ENCODE measurements at regions not wholly inside any gene's neighbourhood (a gene's known extent, or its start where the extent isn't known, plus 50 kb on each side); places are given as distances from the start of the nearest gene placed in this dataset.

DNA sequence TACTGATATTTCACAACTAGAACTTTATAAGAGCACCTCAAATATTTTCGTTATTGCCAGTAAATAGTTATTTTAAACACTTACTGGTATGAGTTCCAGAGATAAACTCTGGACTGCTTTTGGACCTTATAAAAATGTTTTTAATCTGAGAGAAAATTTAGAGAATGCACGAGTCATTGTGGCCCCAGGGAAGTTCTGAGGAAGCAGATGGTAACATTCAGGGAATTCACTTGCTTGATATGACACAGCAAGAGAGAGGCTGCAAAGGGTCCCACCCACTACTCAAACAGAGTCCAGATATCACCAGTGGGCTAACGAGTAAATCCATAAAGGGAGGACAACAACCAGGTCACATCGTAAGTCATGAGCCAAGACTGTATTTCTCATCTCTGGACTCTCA lies 526.8 kb downstream of the TDRD15 start:
- no peak for DNase-seq

DNA sequence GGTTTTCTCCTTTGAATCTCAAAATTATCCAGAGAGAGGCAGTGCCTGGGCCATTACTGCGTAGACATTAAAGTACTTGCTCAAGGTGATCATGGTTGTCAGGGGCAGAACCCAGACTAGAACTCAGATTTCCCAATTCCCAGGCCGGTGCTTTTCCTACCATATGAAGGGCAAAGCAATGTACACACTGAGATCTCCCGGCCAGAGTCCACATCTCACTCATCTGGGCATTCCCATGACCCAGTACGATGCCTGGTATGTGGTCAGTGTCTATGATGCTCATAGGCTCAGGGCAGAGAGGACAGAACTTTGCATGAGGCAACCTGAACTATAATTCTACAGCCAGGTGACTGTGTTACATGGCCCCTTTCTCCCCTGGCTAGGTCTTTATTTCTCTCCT lies 531.4 kb downstream of the TDRD15 start:
- no peak for DNase-seq

GRCh38 chr2:21656330-21657075 lies 532.7 kb downstream of the TDRD15 start:
- no peak for DNase-seq

GRCh38 chr2:21657445-21657844 lies 533.7 kb downstream of the TDRD15 start:
- DNase-seq: no peak

DNA sequence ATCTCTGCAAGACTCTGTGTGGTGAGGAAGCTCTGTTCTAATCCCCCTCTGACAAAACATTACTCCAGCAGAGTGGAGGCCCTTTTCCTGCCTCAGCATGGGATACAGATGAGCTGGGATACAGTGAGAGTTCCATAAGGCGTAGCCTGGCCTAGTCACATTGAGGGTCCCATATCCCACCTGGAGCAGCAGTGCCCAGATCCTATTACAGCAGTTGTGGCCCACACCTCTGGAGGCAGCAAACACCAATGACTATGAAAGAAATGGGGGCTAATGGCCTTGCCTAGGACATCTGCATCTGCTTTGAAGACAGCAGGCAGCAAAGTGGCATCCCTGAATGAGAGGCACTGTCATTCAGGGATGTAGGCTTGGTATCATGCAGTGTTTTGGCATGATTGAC lies 534.5 kb downstream of the TDRD15 start:
- no peak for DNase-seq

DNA sequence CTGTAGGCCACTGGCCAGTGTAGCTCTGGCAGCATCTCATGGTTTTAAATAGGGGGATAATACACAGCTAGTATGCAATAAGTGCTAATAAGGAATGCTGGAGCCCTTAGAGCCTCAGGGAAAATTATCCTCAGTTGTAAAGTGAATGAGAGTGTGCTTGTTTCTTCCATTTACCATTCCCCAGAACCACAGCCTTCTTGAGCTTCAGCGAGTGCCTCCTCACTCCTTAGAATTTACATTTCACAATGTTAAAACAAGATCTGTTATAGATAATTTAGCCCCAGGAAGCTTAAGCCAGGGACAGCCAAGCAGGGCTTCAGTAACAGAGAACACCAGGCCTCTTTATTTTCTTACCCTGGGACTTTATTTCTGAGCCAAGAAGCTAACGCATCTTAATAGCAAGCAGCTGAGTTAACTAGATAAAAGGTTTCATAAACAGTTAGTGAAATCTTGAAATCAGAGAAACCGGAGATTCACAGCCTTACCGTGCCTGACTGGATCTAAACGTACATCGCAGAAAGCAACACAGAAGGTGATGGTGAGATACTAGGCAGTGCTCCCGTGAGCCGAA lies 535.2 kb downstream of the TDRD15 start:
- no peak for DNase-seq

DNA sequence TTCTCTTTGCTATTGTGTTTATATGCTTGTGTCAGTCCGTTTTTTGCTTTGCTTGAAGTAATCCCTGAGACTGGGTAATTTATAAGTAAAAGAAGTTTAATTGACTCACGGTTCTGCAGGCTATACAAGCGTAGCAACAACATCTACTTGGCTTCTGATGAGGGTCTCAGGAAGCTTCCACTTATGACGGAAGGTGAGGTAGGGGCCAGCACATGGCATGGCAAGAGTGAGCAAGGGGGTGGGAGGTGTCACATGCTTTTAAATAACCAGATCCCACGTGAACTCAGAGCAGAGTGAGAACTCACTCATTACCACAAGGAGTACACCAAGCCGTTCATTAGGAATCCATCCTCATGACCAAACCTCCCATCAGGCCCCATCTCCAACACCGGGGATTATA lies 540.3 kb downstream of the TDRD15 start:
- no peak for DNase-seq

DNA sequence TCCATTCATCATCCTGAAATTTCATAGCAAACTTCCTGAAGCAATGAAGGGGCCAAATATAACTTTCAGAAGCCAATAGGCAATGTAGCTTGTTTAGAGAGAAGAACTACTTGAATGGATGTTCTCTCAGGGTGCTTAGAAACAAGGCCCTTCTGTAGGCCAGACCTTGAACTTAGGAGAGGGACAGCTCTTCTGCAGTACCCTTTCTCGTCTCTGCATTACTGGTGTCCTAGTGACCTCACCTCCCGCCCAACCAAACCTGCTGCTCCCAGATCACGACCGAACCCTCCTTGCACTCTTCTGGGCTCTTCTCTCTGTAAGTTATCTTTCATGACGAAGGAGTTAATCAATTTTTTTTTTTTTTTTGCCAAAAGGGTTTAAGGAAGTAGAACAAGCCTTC lies 543.9 kb downstream of the TDRD15 start:
- DNase-seq: no peak

GRCh38 chr2:21668078-21668710 lies 544.4 kb downstream of the TDRD15 start:
- no peak for DNase-seq

- DNase-seq: no peak
Observed at GRCh38 chr2:21676041-21676440, 552.3 kb downstream of the TDRD15 start.

DNA sequence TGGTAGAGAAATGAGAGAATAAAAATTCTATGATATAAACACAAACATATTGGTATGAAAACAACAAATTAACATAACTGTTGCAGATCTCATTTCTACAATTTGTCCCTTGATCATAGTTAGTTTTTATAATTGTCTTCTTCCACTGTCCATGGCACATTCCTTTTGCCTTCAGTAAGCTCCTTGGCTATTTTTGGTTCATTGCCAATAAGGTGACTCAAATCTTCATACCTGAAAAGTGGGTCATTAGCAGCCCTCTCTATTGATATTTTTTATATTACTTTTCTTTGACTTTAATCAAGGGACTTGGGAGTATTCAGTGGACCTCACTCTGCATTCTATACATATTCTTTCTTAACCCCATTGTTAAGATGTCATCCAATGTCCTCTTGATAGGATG lies 552.9 kb downstream of the TDRD15 start:
- peak; percentile 2 for DNase-seq

DNA sequence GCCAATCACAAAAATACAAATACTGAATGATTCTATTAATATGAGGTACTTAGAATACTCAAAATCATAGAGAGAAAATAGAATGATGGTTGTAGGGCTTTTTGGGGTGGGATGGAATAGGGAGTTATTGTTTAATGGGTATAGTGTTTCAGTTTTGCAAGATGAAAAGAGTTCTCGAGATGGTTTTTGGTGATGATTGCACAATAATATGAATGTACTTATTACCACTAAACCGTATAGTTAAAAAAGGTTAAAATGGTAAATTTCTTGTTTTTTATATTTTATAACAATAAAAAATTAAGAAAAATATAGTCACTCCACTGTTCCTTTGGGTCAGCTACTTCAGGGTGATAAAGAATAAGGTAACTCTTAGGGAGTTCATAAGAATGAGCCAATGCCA lies 560.1 kb downstream of the TDRD15 start:
- no peak for DNase-seq

DNA sequence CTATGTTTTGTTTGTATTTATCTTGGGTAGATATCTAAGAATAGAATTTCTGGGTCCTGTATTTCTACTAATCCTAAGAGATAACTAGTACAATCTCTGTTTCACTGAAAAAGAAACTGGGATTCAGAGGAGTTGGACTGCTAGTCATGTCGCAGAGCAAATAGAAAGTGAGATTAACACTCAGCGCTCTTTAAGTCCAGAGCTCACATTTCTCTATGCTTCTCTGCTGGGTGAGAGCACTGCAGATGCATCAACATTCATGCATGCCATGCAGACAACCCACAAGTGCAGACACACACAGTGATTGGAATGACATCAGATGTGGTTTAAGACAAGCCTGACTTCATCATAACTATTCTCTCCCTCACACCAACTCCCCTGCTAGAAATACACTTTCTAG lies 563.8 kb downstream of the TDRD15 start:
- DNase-seq: no peak

DNA sequence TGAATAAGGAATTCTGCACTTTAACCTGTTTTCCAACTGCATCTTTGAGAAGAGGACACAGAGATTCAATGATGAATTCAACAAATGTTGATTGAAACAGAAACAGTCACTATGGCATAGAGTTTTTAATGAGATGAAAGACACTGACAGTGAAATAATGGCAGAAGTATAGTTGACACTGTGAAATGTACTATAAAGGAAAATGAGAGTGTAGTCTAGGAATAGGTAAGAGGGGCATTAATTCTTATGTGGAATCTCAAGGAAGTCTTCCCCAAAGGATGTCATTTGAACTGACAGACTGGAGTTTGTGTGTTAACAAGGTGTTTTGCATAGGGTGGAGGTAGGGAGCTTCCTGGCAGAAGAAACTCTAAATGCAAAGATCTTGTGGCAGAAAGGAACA lies 566.2 kb downstream of the TDRD15 start:
- DNase-seq: no peak

DNA sequence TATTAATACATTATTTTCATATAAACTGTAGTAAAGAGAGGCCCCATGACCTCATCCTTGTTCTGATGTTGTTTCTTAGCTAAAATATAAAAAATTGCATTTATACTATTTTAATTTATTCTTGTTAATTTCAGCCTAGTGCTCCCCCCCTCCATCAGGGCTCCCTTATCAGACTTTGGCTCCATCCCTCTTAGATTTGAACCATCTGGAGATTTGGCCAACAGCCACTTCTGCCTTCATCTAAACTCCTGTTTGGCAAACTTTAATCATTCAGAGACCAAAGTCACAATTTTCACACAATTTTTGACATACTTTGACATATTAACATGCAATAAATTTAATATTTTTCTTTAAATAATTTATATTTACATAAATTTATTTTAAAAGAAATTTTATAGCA lies 569.3 kb downstream of the TDRD15 start:
- no peak for DNase-seq

GRCh38 chr2:21694079-21694878 lies 570.5 kb downstream of the TDRD15 start:
- no peak for DNase-seq

DNA sequence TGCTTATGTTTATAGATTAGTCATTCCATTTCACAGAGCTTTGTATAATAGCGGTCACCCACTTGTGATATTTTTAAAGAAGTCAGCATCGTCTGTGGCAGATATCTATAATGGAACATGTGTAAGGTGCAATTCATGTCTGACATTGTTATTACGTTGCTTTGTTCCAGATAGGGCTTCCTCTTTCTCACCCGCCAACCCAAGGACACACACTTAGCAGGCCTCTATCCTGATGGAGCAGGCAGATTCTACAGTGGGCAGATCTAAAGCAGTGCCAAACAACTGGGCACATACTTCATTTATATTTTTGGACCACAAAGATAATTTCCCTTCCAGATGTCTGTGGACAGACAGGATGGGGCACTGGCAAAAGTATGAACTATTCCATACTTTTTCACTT lies 573.1 kb downstream of the TDRD15 start:
- no peak for DNase-seq

GRCh38 chr2:21700644-21701043 lies 576.9 kb downstream of the TDRD15 start:
- DNase-seq: no peak

DNA sequence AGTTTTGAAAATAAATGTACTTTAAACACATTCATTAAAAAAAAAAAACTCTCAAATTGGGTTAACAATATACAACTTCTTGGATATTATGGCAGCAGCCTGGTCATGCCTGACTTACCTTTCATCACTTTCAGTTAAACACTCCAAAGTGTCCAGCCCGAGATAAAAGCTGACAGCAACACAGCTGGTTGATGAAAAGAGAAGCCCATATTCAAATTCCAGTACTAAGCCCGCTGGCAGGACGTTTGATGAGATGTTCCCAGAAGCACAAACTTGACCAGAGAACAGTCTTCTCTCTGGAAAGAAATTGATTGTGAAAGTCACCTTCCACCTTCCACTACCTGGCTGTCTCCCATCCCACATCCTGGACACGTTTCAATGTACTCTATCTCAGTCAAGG lies 586.3 kb downstream of the TDRD15 start:
- no peak for DNase-seq

DNA sequence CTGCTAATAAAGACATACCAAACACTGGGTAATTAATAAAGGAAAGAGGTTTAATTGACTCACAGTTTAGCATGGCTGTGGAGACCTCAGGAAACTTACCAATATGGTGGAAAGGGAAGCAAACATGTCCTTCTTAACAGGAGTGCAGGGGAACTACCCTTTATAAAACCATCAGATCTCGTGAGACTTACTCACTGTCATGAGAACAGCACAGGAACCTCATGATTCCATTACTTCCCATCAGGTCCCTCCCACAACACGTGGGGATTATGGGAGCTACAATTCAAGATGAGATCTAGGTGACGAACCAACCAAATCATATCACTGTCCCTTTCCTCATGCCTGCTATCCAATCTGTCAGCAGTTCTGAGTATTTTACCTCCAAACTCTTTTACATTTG lies 586.7 kb downstream of the TDRD15 start:
- DNase-seq: no peak

DNA sequence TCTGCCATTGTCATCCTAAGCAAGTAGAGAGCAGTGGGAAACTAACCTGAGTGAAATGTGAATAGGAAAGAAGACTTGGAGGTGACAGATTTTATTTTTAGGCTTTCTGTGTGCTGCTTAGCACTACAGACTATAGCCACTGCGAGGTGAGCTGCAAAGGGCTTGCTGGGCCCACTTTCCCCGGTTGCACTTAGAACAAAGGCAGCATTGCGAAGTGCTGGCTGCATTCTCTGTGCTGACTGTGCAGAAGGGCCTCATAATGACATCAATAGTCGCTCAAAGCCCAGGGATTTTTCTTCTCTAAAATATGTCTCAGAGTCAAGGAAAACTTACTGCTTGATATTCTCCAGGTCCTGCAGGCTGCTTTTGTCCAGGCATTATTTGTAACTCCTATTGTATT lies 592.1 kb downstream of the TDRD15 start:
- no peak for DNase-seq

DNA sequence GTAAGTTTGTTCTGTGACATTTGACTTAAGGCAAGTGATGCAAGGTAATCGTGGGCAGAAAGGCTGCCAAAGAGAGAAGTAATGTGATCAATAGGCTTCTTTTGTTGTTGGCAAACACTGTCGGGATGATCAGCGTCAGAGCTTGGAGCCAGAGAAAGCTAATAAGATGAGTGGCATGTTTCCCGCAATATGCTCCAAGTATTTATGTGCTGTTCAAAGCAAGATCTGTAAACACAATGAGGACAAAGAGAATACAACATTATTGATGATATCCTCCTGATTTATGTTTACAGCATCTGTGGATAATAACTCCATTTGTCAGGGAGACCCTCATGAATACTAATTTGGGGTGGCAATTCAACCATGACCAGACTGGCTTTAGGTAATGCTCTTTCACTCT lies 603.3 kb downstream of the TDRD15 start:
- no peak for DNase-seq

DNA sequence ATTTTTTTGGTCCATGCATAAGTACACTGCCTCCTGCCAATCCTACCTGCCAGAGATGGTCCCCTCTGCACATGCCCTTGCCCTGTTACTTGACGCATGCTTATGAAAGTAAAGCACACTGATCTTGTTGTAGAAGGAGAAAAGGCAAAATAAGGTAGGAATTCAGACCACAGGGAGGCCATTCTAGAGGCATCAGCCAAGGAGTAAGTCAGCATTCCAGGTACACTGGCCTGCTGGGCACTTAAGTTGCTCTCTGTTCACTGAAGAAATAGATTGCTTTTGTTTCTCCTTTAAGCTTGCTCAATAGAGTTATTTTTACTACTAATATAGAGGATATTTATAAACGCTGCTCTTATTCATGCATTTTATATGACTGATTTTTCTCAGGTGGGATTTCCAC lies 604.4 kb downstream of the TDRD15 start:
- DNase-seq: no peak

- no peak for DNase-seq
Observed at GRCh38 chr2:21730141-21730540, 606.4 kb downstream of the TDRD15 start.

Measured in DMS53 (cell line).